ENCODE measurements at regions not wholly inside any gene's neighbourhood (a gene's known extent, or its start where the extent isn't known, plus 50 kb on each side); places are given as distances from the start of the nearest gene placed in this dataset.

DNA sequence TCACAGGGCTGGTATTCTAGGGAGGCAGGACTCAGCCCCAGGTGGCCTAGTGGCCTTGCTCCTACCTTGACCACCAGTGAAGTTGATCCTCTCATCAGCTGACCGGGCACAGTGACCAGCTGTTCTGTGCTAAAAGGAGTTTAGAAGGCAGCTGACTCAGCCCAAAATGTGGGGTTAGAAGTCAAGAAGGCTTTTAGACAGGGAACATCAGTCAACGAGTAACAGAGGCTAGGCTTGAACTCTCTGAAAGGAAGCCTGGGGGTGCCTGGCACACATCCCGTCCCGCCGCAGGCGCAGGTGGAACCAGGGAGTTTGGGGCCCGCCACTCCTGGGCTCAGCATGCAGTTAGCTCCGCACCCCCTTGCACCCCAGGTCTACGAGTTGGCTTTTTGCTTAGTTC is 114.9 kb upstream of the SLC45A1 start:
- peak; percentile 71 for DNase-seq (ENCODE audit: low read depth)

- DNase-seq (ENCODE audit: low read depth): peak; percentile 78
These were observed 115.6 kb upstream of the SLC45A1 start for GRCh38 chr1:8202182-8202905.

DNA sequence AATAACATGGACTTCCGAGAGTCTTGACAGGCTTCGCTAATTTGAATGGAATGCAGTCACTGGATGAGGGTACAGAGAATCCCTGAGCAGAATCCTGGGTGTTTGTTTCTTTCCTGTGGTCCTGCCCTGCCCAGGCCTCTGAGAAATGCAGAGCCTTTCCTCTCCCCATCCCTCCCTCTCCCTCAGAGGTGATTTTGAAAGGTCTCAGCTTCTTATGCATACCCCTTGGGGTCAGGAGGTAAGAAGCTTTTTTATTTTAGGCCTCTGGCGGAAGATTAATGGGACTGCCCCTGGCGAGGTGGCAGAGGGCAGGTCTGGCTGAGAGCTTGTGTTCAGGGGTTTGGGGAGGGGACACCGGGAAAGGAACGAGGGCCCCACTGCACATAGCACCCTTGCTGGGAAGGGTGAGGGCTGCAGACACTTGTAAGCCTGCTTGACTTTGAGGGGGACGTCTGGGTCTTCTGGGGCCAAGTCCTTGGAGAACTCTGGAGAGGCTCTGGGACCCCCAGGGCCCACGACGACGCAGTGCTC is 116.5 kb upstream of the SLC45A1 start:
- no peak for DNase-seq (ENCODE audit: low read depth)

DNA sequence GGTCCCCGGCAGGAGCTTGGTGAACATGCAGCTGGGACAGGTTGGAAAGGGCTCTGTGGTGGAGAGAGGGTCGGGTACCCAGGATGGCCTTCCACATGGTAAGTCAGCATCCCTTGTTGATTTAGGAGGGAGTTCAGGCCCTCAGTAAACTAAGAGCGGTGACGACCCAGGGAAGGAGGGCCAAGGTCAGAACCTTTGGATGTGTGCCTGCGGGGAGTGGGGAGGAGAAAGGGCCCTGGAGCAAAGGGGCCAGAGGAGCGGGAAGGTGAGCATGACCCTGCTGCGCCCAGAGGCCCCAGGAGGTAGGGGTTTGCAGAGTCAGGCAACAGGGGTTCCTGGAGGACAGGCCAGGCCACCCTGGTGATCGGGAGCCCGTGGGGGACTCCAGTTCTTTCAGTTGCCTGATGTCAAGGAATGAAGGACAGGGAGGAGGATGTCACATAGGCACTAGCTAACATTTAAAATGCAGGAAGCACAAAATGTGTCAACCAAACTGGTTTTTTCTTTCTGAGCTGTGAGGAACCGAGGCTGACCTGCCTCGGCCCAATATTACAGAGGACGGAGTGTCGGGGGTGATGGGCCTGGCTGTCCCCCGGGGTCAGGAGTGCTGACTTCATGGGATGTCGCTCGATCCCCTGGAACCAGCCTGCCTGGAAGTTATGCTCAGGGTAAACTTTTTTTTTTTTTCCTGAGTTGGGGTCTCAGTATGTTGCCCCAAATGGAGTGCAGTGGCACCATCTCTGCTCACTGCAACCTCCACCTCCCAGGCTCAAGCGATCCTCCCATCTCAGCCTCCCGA is 117.4 kb upstream of the SLC45A1 start:
- DNase-seq (ENCODE audit: low read depth): no peak

- no peak for DNase-seq (ENCODE audit: low read depth)
These were observed 119.4 kb upstream of the SLC45A1 start for GRCh38 chr1:8198522-8198921.

DNA sequence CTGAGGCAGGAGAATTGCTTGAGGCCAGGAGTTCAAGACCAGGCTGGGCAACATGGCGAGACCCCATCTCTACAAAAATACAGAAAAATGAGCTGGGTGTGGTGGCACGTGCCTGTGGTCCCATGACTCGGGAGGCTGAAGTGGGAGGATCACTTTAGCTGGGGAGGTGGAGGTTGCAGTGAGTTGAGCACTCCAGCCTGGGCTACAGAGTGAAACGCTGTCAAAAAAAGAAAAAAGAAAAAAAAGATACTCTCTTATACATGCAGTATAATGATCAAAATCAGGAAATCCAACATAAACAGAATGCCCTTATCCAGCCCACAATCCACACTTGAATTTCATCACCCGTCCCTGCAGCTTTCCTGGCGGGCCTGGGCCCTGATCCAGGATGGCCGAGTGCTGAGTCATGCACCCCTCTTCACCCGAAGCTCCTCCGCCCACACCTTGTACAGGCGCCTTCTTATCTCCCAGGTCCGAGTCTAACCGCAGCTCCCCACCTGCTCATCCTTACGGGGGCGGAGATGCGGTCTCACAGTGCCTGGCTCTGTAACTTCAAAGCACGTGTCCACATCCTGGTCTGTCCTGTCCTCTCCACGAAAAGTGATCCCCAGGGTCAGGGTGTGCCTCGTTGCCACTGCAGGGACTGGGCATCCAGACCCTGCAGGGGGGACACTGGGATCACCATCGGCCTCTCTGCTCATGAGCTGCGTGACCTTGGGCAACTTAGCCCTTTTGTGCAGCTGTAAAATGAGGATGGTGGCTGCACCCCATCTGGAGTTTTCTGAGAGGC is 120.2 kb upstream of the SLC45A1 start:
- DNase-seq (ENCODE audit: low read depth): peak; percentile 88

DNA sequence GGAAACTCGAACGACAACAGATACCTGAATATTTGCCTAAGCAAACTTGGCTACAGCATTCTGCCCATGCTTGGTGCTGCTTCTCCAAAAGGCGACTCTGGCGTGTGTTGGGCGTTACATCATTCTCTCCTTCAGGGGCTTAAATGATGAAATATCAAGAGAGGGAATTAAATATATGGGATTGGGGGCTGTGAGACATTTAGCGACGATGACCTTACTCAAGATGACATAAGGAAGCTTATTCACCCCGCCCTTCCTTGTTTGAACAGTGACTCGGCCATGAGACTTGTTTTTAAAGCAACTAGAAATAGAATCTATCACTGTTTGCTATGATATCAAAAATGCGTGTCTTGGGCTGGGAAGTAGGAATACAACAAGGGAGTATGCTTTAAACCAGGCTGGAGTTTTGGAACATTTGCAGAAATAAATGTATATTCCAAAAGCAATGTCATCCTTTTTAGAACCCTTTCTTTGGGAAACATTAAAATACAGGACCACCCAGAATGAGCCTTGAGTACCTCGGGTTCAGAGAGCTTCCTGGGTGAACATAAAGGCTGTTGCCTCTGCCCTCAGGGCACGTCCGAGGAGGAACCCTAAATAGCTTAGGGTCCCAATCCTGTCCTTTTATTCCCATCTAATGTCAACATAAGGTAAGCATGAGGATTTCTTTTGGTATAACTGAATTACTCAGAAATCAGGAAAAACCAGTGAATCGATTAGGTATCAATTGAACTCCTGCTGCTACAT is 123.3 kb upstream of the SLC45A1 start:
- DNase-seq (ENCODE audit: low read depth): no peak

DNA sequence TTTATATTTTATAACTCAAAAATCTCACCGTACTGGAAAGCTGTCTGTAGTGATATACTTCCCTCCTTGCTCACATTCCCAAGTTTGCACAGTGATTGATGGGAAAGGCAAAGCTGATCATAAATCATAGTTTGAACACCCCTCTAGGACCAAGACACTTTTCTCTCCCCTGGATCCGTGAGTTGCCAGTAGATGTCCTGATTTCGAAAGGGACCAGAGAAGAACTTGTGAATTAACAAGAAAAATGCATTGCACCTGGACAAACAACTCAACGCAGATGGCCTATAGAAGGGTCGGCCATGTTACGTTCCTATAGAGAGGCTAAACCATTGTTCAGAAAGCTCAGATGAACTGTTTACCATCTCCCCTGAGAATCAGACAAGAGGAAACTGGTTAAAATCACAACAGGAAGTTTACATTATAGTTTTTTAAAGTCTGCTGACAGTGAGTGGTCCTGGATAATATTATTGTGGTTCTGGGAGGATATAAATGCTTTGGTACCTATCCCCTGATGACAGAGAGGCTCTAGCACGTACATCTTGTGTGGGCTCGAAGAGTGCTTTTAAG is 124.0 kb upstream of the SLC45A1 start:
- no peak for DNase-seq (ENCODE audit: low read depth)

DNA sequence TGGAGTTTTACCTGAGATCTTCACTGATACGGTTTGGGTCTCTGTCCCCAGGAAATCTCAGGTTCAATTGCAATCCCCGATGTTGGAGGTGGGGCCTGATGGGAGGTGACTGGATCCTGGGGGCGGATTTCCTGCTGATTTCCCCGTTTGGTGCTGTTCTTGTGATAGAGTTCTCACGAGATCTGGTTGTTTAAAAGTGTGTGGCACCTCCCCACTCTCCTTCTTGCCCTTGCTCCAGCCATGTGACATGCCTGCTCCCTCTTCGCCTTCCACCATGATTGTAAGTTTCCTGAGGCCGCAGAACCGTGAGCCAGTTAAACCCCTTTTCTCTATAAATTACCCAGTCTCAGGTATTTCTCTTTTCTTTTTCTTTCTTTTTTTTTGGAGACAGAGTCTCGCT is 126.4 kb upstream of the SLC45A1 start:
- no peak for DNase-seq (ENCODE audit: low read depth)

GRCh38 chr1:8189931-8190483 is 127.9 kb upstream of the SLC45A1 start:
- DNase-seq (ENCODE audit: low read depth): peak; percentile 81

- no peak for DNase-seq (ENCODE audit: low read depth)
These were observed 132.5 kb upstream of the SLC45A1 start for GRCh38 chr1:8185400-8185799.

GRCh38 chr1:8184301-8184700 is 133.6 kb upstream of the SLC45A1 start:
- no peak for DNase-seq (ENCODE audit: low read depth)

DNA sequence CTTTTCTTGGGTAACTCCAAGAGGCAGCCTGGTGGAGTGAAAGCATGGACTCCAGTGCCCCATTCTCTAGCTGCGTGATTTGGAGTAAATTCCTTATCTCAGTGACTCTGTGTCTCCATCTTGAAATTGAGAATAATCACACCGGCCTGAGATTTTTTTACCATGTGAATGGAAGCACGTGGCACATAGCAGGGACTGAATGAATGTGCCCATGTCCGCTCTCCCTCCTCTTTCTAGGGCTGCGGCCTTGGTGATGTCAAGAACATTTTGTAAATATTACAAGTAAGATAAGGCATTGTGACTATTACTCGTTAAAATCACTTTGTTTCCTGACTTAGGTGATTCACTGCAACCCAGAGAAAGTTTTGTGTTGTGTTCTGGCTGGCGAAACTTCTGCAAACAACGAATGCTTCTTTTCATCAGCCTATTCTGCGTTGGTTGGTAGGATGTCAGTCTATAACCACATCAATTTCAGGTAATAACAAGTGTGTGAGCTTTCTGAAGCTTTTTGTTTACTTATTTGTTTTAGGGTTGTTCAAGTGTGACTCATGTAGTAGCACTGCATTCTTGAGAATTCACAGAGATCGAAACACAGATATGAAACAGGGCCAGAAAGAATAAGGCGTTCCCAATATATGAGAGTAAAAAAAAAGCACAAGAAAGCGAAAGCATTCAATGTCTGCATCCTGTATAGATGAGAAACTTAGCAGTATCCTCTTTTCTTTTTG is 135.7 kb upstream of the SLC45A1 start:
- no peak for DNase-seq (ENCODE audit: low read depth)

GRCh38 chr1:8179132-8179793 is 138.7 kb upstream of the SLC45A1 start:
- DNase-seq (ENCODE audit: low read depth): no peak

GRCh38 chr1:8176279-8176678 is 141.6 kb upstream of the SLC45A1 start:
- DNase-seq (ENCODE audit: low read depth): no peak

GRCh38 chr1:8174807-8175206 is 143.1 kb upstream of the SLC45A1 start:
- no peak for DNase-seq (ENCODE audit: low read depth)

DNA sequence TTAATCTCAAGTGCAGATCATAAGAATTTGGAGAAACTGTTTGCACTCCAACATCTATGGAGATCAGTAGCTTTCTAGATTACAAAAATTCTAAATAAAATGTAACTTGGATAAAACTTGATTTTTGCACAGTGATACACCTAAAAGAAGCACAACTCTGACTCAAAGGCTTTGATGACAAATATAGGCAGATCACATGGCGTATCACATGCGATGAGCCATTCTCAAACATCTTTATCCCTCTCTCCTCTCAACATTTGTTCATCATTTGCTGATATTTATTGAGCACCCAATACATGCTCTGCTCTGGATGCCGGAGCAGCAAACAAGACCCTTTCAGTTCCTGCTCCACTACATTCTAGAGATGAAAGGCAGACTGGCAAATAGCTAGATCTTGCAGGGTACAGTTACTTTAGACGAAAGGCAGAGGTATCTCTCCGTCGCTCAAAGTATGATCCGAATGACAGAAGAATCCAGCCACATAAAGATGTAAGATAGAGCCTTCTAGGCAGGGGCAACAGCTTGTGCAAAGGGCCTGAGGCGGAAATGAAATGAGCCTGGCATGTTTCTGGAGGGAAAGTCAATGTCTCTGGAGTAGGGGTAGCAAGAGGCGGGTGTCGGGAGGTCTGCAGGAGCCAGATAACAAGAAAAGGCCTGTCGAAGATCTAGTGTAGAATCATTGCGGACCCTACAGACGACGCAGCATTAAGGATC is 145.8 kb upstream of the ERRFI1 start:
- peak; percentile 54 for DNase-seq (ENCODE audit: low read depth)

DNA sequence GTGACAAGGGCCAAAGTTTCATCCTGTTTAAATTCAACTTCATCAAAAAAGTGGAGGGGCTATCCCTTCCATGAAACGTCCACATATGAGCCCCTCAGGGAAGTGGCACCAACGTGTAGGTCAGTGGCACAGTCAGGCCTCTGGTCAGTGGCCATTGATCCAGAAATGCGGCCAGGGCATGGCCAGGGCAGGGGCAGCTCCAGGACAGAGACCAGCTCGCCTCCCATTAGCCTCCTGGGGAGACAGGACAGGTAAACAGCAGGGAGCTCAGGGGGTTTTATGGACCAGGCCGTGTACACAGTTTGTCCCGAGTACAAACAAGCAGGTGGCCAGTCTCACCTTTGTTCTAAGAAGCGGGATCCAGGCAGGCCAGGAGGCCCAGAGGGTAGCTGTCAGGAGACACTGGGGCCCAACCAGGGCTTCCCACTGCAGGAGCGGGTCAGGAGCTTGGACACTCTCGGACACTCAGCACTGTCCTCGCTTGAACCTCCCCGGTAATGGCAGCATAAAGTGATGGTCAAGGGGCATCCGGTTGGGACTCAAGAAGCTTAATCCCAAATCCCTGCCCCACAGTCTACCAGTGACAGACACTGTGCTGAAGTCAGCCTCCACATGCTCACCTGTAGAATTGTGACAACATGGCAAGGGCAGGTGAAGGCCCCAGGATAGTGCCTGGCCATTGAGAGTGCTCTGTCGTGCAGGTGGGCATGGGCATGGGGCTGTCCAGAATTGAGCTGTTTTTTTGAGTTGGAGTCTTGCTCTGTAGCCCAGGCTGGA is 144.1 kb upstream of the ERRFI1 start:
- DNase-seq (ENCODE audit: low read depth): no peak
